ENCODE measurements at regions not wholly inside any gene's neighbourhood (a gene's known extent, or its start where the extent isn't known, plus 50 kb on each side); places are given as distances from the start of the nearest gene placed in this dataset.

- TF ChIP-seq EZH2 (IDR thresholded peaks at IDR 0.05; ENCODE audit: borderline replicate concordance, low read depth, low read length, severe bottlenecking) (no peak), CTCF (IDR thresholded peaks at IDR 0.05; ENCODE audit: borderline replicate concordance, extremely low read depth, low read length, poor library complexity, severe bottlenecking) (no peak)
- Histone ChIP-seq H3K27ac (ENCODE audit: low read length) (no peak overlapping the region), H3K4me2 (ENCODE audit: insufficient read depth, low read length) (no peak overlapping the region), H3K4me3 (ENCODE audit: low read depth in 1 of 2, low read length in 2 of 2) (no peak overlapping the region), H3K27me3 (ENCODE audit: insufficient read depth, low read length, poor library complexity) (peaks cover 3% of the 10 kb centered on the region), H3K36me3 (ENCODE audit: insufficient read depth, low read length) (no peaks in the 10 kb centered on the region), H3K79me2 (ENCODE audit: insufficient read depth, low read length) (no peaks in the 10 kb centered on the region), H3K9me3 (ENCODE audit: insufficient read depth, low read length, severe bottlenecking) (no peaks in the 10 kb centered on the region), H3K4me1 (ENCODE audit: insufficient read depth, low read length) (no peaks in the 10 kb centered on the region), H4K20me1 (ENCODE audit: insufficient read depth, low read length) (no peaks in the 10 kb centered on the region), H3K9ac (ENCODE audit: low read depth, low read length) (no peak overlapping the region), H2AFZ (ENCODE audit: low read depth, low read length) (no peak overlapping the region)
- DNase-seq (no peak), ATAC-seq (ENCODE audit: insufficient read depth, low read depth) (no peak)
Measured at GRCh38 chr6:1055015-1055921, 256.6 kb upstream of the FOXQ1 start.

DNA sequence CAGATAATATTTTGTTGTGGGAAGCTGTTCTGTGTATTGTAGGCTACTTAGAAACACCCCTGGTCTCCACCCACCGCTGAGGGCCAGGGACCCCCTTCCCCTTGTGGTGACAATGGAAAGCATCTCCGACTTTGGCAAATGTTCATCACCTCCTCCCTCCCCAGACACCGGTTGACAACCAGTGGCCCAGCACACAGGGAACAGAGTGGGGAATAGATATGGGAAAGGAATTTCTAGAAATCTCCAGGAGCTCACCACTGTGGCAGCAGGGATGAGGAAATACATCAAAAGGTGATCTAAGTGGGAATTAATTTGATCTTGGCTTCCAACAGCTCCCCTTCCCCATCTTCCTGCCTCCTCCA lies 257.3 kb upstream of the FOXQ1 start:
- no peak for ATAC-seq (ENCODE audit: insufficient read depth, low read depth)
- Histone ChIP-seq H3K4me3 (ENCODE audit: low read depth in 1 of 2, low read length in 2 of 2) (no peak overlapping the region), H3K4me2 (ENCODE audit: insufficient read depth, low read length) (no peak overlapping the region), H3K79me2 (ENCODE audit: insufficient read depth, low read length) (no peaks in the 10 kb centered on the region), H3K9me3 (ENCODE audit: insufficient read depth, low read length, severe bottlenecking) (no peaks in the 10 kb centered on the region), H3K27ac (ENCODE audit: low read length) (no peak overlapping the region), H3K4me1 (ENCODE audit: insufficient read depth, low read length) (no peaks in the 10 kb centered on the region), H3K36me3 (ENCODE audit: insufficient read depth, low read length) (no peaks in the 10 kb centered on the region), H2AFZ (ENCODE audit: low read depth, low read length) (no peak overlapping the region), H3K27me3 (ENCODE audit: insufficient read depth, low read length, poor library complexity) (peaks cover 3% of the 10 kb centered on the region), H4K20me1 (ENCODE audit: insufficient read depth, low read length) (no peaks in the 10 kb centered on the region), H3K9ac (ENCODE audit: low read depth, low read length) (no peak overlapping the region)
- TF ChIP-seq EZH2 (IDR thresholded peaks at IDR 0.05; ENCODE audit: borderline replicate concordance, low read depth, low read length, severe bottlenecking) (no peak), CTCF (IDR thresholded peaks at IDR 0.05; ENCODE audit: borderline replicate concordance, extremely low read depth, low read length, poor library complexity, severe bottlenecking) (no peak)
- no peak for DNase-seq

DNA sequence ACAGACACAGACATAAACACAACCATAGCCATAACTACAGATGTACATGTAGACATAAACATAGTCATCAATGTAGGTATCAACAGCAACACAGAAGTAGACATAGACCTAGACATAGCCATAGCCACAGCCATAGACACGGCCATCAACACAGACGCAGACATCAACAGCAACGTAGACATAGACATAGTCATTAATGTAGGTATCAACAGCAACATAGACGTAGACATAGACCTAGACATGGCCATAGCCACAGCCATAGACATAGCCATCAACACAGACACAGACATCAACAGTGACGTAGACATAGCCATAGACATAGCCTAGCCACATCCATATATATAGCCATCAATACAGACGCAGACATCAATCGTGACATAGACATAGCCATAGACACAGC lies 258.3 kb upstream of the FOXQ1 start:
- Histone ChIP-seq H4K20me1 (ENCODE audit: insufficient read depth, low read length) (no peaks in the 10 kb centered on the region), H3K4me2 (ENCODE audit: insufficient read depth, low read length) (no peak overlapping the region), H3K27ac (ENCODE audit: low read length) (no peak overlapping the region), H3K9ac (ENCODE audit: low read depth, low read length) (no peak overlapping the region), H3K9me3 (ENCODE audit: insufficient read depth, low read length, severe bottlenecking) (no peaks in the 10 kb centered on the region), H2AFZ (ENCODE audit: low read depth, low read length) (no peak overlapping the region), H3K36me3 (ENCODE audit: insufficient read depth, low read length) (no peaks in the 10 kb centered on the region), H3K79me2 (ENCODE audit: insufficient read depth, low read length) (no peaks in the 10 kb centered on the region), H3K27me3 (ENCODE audit: insufficient read depth, low read length, poor library complexity) (peaks cover 6% of the 10 kb centered on the region), H3K4me1 (ENCODE audit: insufficient read depth, low read length) (no peaks in the 10 kb centered on the region), H3K4me3 (ENCODE audit: low read depth in 1 of 2, low read length in 2 of 2) (no peak overlapping the region)
- no peak for ATAC-seq (ENCODE audit: insufficient read depth, low read depth)
- no peak for TF ChIP-seq EZH2 (IDR thresholded peaks at IDR 0.05; ENCODE audit: borderline replicate concordance, low read depth, low read length, severe bottlenecking)
- TF ChIP-seq CTCF (IDR thresholded peaks at IDR 0.05; ENCODE audit: borderline replicate concordance, extremely low read depth, low read length, poor library complexity, severe bottlenecking): no peak
- DNase-seq: no peak

Measured in DND-41 (cell line).